NCI-H2029 treated with DMSO at 0.1 percent for 48 hours (cell line): ENCODE measurements at regions not wholly inside any gene's neighbourhood (a gene's known extent, or its start where the extent isn't known, plus 50 kb on each side); places are given as distances from the start of the nearest gene placed in this dataset.

Experiments
- DNase-seq: peaks from one replicate; lab custom pipeline; 2025; lab: John Stamatoyannopoulos, UW

DNA sequence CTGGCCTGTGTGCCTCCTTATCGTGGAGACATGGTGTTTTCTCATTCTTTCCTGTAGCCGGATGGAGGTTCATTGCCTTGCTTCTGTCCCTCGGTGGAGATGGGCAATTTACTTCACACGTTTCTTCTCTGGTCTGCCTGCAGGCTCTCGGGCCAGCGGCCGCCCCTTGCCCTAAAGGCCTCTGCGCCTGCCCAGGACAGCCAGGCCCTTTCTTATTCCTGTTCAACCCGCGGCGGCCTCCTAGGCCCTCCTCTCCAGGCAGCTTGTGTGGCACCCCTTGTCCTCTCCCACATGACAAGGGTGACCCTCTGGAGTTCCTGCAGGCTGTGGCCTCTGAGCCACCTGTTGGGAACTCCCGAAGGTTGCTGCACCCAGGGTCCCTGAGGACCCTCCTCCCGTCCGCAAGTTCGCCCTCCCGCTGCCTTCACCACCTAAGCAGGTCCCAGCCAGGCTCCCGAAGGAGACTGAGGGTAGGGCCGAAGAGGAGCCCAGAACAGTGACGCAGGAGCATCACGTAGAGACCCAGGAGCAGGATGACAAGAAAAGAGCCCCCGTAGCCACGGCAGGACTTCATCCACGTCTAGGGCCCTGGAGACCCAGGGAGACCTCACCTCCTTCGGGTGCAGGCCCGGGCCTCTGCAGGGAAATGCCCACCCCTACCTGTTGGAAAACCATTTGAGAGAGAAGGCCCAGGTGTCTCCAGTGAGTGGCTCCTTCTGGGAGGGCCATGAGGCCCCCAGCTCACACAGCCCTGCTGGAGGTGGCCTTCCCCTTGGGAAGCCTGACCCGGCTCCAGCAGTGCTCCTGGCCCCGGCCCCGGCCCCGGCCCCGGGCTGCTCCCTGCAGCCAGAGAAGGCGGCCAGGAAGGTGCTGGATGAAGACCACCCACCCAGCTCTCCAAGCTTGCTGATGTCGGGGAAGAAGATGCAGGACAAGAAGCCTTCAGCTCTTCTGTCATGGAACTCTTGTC, 291.4 kb downstream of the TLE4 start:
- no peak for DNase-seq

GRCh38 chr9:79858508-79858907, 286.7 kb downstream of the TLE4 start:
- peak; percentile 35 for DNase-seq

DNA sequence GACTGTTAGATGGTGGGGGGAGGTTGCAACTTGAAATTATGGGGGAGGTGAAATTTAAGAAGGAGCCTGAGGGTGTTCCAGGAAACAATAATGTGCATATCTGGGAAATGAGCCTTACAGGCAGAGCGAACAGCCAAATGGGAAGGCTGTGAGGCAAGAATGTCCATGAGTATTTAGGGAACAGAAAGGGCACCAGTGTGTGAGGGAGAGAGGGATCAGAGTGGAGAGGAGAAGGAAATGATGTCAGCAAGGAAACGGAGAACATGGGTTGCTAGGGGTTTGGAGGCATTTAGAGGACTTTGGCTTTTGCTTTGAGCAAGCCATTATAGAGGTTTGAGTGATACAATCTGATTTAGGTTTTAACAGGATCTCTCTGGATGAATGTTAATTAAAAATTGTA, 285.4 kb downstream of the TLE4 start:
- no peak for DNase-seq

GRCh38 chr9:79847074-79847473, 275.3 kb downstream of the TLE4 start:
- DNase-seq = no peak

- DNase-seq = no peak
Observed at GRCh38 chr9:79829566-79830302, 258.0 kb downstream of the TLE4 start.

GRCh38 chr9:79824265-79824664, 252.5 kb downstream of the TLE4 start:
- DNase-seq = no peak

DNA sequence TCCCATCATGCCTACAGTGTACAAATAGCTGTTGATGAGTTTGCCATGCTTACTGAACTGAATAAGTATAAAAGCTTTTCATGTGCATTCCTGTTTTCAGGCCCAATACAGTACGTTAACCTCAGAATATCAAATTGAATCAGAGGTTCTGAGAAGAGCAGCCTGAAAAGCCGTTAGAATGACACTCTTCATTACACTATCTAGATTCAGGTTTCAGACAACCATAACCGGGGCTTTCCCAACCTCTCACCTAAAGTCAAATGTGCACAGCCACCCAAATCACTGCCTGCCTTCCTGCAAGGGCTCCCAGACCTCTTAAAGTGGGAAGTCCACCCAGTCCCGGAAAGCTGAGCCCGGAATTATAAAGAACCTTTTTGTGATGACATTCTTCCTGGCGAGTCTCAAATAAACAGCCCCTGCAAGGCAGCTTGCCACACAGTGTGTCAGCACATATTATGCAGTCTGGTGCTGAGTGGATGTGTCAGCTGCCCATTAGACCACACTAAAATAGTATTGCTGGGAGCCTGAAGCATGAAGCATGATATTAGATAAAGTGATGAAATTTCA, 245.8 kb downstream of the TLE4 start:
- DNase-seq = no peak

DNA sequence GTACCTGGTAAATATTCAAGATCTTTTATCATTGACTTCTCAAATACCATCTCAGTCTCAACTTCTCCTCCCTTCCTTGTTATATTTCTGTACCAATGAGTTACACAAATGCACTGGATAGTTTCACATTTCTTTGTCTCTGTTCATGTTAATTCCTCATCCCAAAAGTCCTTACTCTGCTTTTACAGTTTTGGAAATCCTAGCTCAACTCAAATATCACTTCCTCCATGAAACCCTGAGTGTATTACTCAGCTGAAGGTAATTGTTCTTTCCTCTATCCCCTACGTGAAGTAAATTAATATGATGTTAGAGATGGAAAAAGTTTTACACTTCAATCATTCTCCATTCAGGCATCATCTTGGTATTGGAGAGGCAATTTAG, 241.5 kb downstream of the TLE4 start:
- no peak for DNase-seq

- DNase-seq = no peak
Observed at GRCh38 chr9:79812507-79813257, 240.9 kb downstream of the TLE4 start.

DNA sequence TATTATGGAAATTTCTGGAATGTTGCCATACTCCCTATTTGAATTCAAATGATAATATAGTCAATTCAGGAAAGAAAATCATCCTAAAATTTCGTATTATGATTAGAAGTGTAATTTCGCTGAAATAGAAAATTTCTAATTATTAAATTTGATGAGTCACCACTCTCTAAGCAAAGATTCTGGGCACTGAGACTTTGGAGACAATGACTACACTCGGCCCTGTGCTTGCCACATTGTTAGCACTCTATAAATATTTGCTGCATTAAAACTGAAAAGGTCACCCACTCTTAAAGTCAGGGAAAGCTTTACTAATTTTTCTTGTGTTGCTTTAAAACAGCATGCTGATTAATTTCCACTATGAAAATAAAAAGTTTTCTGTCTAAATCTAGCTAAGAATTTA, 240.3 kb downstream of the TLE4 start:
- DNase-seq = no peak

- DNase-seq = no peak
Observed at GRCh38 chr9:79809931-79810330, 238.2 kb downstream of the TLE4 start.

GRCh38 chr9:79809316-79809876, 237.6 kb downstream of the TLE4 start:
- DNase-seq = no peak

DNA sequence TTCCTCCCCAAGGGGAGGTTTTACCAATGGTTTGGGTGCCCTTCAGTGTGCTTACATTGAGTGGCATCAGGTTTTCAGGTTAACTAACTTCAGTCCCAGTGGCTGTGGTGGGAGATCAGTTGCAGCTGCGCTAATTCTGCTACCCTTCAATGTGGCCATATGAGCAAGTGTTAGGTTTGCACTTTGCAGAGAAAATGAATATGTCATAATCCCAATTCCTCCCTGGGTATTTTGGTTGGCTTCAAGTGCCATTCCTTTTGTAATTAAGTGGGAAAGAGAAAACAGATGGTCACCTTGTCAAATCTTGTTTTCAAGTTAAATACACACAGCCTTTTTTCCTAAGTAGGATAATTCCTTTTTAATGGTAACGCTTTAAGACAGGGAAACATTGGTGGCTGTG, 236.2 kb downstream of the TLE4 start:
- DNase-seq = no peak

- DNase-seq = no peak
Observed at GRCh38 chr9:79806086-79806485, 234.3 kb downstream of the TLE4 start.

- no peak for DNase-seq
Observed at GRCh38 chr9:79801459-79801858, 229.7 kb downstream of the TLE4 start.

DNA sequence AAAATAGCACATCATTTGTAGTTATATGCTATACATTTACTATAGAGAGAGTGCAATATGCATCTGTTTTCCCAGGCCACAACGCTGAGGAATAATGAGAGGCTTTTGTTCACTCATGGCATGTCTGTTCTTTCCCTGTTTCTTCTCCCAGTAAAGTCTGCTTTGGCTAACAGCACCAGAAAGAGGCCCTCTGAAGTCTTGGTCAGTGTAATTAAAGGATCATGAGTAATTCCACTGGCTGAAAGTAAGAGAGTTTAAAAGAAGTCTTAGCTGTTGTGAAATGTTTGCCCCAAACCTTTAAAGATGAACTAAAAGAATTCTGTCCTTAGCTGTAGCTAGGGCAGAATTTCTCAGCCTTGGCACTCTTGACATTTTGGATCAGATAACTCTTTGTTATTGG, 228.8 kb downstream of the TLE4 start:
- no peak for DNase-seq

- DNase-seq = peak; percentile 94
Observed at GRCh38 chr9:79799691-79800335, 228.0 kb downstream of the TLE4 start.

DNA sequence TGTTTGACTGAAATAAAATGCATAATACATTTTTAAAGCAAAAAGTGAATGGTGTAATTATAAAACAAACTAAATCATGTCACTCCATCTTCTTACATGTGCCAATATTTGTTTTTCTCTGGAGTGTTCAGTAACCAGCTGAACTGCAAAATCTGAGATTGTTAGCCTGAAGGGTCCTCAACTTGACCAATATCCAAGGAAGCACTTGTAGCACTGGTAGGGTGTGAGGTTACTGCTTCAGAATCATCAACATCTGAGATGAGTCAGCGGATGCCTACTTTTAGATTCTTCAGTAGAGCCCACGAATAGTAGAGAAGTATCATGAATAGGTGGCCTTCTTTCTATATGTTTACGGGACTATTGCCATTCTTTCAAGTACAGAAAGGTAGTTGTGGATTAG, 226.7 kb downstream of the TLE4 start:
- DNase-seq = peak; percentile 77

DNA sequence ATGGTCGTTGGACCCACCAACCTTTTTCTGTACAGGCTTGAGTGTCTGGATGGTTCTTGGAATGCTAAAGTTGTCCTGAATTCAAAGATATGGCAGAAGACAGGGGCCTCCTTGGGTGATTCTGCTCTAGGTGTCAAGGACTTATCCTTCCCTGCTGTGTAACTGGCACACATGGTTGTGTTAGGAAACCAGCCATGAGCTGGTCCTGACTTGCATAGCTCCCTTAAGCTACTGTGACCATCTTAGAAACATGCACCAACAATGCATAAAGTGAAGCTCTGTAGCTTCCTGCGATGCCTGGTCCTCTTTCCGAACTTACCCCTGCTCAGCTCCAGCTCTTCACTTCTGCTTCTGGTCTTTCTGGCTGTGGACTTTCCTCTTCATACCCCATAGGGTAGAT, 224.6 kb downstream of the TLE4 start:
- no peak for DNase-seq

- no peak for DNase-seq
Observed at GRCh38 chr9:79788662-79789061, 216.9 kb downstream of the TLE4 start.

DNA sequence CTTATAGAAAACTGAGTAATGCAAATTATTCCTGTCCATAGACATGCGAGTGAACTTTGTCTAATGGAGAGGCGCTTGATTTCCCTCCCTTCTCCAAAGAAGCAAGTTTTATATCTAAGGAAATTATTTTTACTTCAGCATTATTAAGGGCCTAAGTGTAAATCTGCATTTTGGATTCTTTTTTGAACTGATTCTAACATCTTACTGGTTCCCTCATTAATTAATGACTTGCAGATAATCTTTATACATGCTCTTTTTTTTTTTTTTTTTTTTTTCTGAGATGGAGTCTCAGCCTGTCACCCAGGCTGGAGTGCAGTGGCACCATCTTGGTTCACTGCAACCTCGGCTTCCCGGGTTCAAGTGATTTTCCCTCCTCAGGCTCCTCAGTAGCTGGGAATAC, 209.5 kb downstream of the TLE4 start:
- no peak for DNase-seq
